ENCODE measurements at regions not wholly inside any gene's neighbourhood (a gene's known extent, or its start where the extent isn't known, plus 50 kb on each side); places are given as distances from the start of the nearest gene placed in this dataset.
"Not testable (repeated sequence)": the region's sequence is repeated elsewhere in the genome, so short reads cannot be mapped to it uniquely, and the experiment has no call there.

DNA sequence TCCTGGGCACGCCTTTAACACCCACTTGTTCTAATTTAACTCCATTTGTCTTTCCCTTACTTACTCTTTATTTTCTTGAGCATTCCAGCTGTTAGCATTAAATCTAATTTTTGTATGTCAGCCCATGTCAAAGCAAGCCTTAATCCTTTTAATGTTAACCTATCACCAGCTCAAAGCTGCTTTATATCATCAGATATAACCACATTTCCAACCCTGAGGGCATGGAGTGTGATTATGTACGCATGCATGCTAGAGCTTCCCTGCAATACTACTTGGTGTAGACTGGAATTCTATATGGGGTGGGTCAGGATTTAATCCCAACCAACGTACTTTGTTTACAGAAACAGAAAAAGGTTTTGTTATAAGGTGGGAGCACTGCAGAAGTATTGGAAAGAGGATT, 139.4 kb upstream of the HMGN3 start:
- intact Hi-C loops (cut with DNase I): no loop called here
- Histone ChIP-seq H3K27me3 (no peaks in the 10 kb centered on the region), H3K4me1 (peaks cover 0 to 5% (median 0%) of the 10 kb centered on the region in 4 donors), H3K4me3 (no peak overlapping the region), H3K27ac (no peak overlapping the region), H3K9me3 (no peaks in the 10 kb centered on the region), H3K36me3 (no peaks in the 10 kb centered on the region)
- DNase-seq (no peak), ATAC-seq (no peak)
- no peak for TF ChIP-seq POLR2A (IDR thresholded peaks at IDR 0.05)
- TF ChIP-seq, protein P1, sequence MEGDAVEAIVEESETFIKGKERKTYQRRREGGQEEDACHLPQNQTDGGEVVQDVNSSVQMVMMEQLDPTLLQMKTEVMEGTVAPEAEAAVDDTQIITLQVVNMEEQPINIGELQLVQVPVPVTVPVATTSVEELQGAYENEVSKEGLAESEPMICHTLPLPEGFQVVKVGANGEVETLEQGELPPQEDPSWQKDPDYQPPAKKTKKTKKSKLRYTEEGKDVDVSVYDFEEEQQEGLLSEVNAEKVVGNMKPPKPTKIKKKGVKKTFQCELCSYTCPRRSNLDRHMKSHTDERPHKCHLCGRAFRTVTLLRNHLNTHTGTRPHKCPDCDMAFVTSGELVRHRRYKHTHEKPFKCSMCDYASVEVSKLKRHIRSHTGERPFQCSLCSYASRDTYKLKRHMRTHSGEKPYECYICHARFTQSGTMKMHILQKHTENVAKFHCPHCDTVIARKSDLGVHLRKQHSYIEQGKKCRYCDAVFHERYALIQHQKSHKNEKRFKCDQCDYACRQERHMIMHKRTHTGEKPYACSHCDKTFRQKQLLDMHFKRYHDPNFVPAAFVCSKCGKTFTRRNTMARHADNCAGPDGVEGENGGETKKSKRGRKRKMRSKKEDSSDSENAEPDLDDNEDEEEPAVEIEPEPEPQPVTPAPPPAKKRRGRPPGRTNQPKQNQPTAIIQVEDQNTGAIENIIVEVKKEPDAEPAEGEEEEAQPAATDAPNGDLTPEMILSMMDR (IDR thresholded peaks at IDR 0.05): no peak
- 67% methylated on average over 3 of the region's 3 CpGs for WGBS (ENCODE audit: insufficient coverage, low coverage, low lambda C conversion rate, missing lambda C conversion rate)

DNA sequence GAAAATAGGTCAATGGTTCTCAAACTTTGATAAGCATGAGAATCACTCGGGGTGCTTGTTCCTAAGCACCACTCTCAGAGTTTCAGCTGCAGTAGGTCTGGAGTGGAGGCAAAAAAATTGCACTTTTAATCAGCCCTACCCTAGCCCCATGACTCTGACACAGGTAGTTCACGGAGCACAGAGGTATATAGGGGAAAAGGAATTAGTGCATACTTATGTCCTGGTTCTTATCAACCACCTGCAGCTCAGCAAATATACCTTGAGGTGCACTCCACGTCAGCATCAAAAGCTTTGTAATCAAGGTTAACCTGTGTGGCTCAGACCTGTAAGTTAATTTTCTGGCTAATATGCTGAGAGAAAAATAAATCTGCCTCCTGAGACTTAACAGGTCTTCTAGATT, 138.8 kb upstream of the HMGN3 start:
- TF ChIP-seq POLR2A (IDR thresholded peaks at IDR 0.05): no peak
- TF ChIP-seq, protein P1 (IDR thresholded peaks at IDR 0.05): no peak
- 56% methylated on average over 3 of the region's 3 CpGs for WGBS (ENCODE audit: insufficient coverage, low coverage, low lambda C conversion rate, missing lambda C conversion rate)
- DNase-seq (no peak), ATAC-seq (no peak)
- H3K36me3 ChIP-seq: no peaks in the 10 kb centered on the region
- H3K9me3 ChIP-seq: no peaks in the 10 kb centered on the region
- no peak overlapping the region for H3K4me3 ChIP-seq
- no peak overlapping the region for H3K27ac ChIP-seq
- intact Hi-C loops (cut with DNase I): no loop called here
- no peaks in the 10 kb centered on the region for H3K27me3 ChIP-seq
- peaks cover 0 to 4% (median 0%) of the 10 kb centered on the region in 4 donors for H3K4me1 ChIP-seq

DNA sequence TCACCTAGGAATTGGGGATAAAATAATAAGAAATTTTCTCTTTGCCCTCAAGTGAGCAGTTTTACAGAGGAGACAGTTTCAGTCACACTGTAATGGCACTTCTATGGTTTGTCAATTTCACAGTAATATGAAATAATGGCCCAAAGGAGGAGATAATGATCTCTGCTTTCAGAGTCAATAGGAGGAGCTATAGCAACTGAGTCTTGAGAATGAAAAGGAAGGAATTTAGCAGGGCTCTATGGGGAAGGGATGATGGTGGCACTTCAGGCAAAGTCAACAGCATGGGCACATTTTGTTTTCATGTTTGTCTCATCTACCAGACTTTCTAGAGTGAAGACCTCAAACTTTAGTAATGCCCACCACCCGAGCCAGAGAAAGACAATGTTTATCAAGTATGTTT, 138.3 kb upstream of the HMGN3 start:
- H3K4me1 ChIP-seq: no peaks in the 10 kb centered on the region
- no peak overlapping the region for H3K4me3 ChIP-seq
- intact Hi-C loops (cut with DNase I): no loop called here
- DNase-seq (no peak), ATAC-seq (no peak)
- H3K9me3 ChIP-seq: no peaks in the 10 kb centered on the region
- TF ChIP-seq, protein P1 (IDR thresholded peaks at IDR 0.05): no peak
- TF ChIP-seq POLR2A (IDR thresholded peaks at IDR 0.05): no peak
- H3K27me3 ChIP-seq: no peaks in the 10 kb centered on the region
- WGBS (ENCODE audit: insufficient coverage, low coverage, low lambda C conversion rate, missing lambda C conversion rate): 75% methylated on average over 1 of the region's 1 CpG
- no peaks in the 10 kb centered on the region for H3K36me3 ChIP-seq
- H3K27ac ChIP-seq: no peak overlapping the region

DNA sequence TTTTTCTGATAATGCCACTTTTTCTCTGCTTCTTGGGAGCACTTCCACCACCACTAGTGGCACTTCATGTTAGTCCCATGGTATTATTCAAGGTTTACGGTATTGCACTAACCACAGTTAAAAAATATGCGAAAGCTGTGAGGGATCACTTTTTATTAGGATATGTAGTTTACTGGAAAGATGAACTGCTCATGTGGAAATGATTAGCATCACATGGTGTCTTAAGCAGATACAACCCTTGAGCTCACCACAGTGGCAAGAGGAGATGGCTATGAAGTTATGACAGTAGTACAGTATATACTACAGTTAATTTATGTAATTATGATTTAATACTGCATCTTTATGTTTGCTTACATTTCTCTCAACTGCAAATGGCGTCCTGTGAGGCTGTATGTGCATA, 134.5 kb upstream of the HMGN3 start:
- Histone ChIP-seq H3K36me3 (no peaks in the 10 kb centered on the region), H3K27ac (no peak overlapping the region), H3K4me1 (no peaks in the 10 kb centered on the region), H3K27me3 (no peaks in the 10 kb centered on the region), H3K4me3 (no peak overlapping the region), H3K9me3 (no peaks in the 10 kb centered on the region)
- no peak for DNase-seq
- no peak for ATAC-seq
- intact Hi-C loops (cut with DNase I): no loop called here
- WGBS (ENCODE audit: insufficient coverage, low coverage, low lambda C conversion rate, missing lambda C conversion rate): 65% methylated on average over 3 of the region's 3 CpGs
- no peak for TF ChIP-seq POLR2A (IDR thresholded peaks at IDR 0.05)
- TF ChIP-seq, protein P1 (IDR thresholded peaks at IDR 0.05): no peak

DNA sequence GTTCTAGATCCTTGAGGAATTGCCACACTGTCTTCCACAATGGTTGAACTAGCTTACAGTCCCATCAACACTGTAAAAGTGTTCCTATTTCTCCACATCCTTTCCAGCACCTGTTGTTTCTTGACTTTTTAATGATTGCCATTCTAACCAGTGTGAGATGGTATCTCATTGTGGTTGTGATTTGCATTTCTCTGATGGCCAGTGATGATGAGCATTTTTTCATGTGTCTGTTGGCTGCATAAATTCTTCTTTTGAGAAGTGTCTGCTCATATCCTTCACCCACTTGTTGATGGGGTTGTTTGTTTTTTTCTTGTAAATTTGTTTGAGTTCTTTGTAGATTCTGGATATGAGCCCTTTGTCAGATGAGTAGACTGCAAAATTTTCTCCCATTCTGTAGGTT, 129.0 kb upstream of the HMGN3 start:
- H3K36me3 ChIP-seq; H3K4me1 ChIP-seq; H3K27ac ChIP-seq; ATAC-seq; DNase-seq; H3K9me3 ChIP-seq; H3K27me3 ChIP-seq; H3K4me3 ChIP-seq; intact Hi-C loops (cut with DNase I): not testable (repeated sequence)

DNA sequence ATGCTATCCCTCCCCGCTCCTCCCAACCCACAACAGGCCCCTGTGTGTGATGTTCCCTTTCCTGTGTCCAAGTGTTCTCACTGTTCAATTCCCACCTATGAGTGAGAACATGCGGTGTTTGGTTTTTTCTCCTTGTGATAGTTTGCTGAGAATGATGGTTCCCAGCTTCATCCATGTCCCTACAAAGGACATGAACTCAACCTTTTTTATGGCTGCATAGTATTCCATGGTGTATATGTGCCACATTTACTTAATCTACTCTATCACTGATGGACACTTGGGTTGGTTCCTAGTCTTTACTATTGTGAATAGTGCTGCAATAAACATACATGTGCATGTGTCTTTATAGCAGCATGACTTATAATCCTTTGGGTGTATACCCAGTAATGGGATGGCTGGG, 126.6 kb upstream of the HMGN3 start:
- H3K4me1 ChIP-seq; H3K9me3 ChIP-seq; H3K27me3 ChIP-seq; H3K36me3 ChIP-seq; ATAC-seq; H3K27ac ChIP-seq; H3K4me3 ChIP-seq; DNase-seq; intact Hi-C loops (cut with DNase I): not testable (repeated sequence)
- WGBS (ENCODE audit: insufficient coverage, low coverage, low lambda C conversion rate, missing lambda C conversion rate): 83% methylated on average over 1 of the region's 2 CpGs

Data from right lobe of liver (tissue), 6 donors.